NT2/D1 (cell line): ENCODE measurements at regions not wholly inside any gene's neighbourhood (a gene's known extent, or its start where the extent isn't known, plus 50 kb on each side); places are given as distances from the start of the nearest gene placed in this dataset.

ENCODE experiments used
- YY1 ChIP-seq: IDR thresholded peaks from 2 replicates; pipeline ENCODE4 v1.6.1; 2011; ENCODE audit not compliant: insufficient read length, insufficient read depth
- ZNF274 ChIP-seq: IDR thresholded peaks from 2 replicates; pipeline ENCODE4 v1.6.1; 2011; ENCODE audit warnings: mild to moderate bottlenecking, low read depth, low read length

DNA sequence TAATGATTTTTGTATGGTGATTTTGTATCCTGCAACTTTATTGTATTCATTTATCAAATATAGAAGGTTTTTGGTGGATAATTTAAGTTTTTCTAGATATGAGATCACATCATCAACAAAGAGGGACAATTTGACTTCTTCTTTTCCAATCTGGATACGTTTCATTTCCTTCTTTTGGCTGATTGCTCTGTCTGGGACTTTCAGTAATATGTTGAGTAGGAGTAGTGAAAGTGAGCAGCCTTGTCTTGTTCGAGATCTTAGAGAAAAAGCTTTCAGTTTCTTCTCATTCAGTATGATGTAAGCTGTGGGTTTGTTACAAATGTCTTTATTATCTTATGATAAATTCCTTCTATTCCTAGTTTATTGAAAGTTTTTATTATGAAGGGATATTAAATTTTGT lies 352.0 kb upstream of the DACH1 start:
- TF ChIP-seq YY1 (no peak), ZNF274 (no peak)
